Motor neuron (in vitro differentiated cells): ENCODE measurements at regions not wholly inside any gene's neighbourhood (a gene's known extent, or its start where the extent isn't known, plus 50 kb on each side); places are given as distances from the start of the nearest gene placed in this dataset.
A peak's percentile ranks its signal among the peaks of the same experiment; 100 is the strongest.

Experiments
- ATAC-seq, 8 experiments: fragments of 200-7000 bp; cut with Tn5 transposase; replicated peaks in 6 of 8; 2 replicates each; pipeline ENCODE4 v1.8.0; 2021; ENCODE audit warnings: mild to moderate bottlenecking in 8 of 8, moderate library complexity in 8 of 8
- H3K27ac ChIP-seq, 2 donors: fragments of 250-450 bp; sonication (Bioruptor Pico); 2 replicates each; pipeline ENCODE4 v1.9.0; 2021; ENCODE audit warnings: antibody characterized with exemption in 2 of 2, mild to moderate bottlenecking in 2 of 2, moderate library complexity in 1 of 2
- H3K4me1 ChIP-seq, 2 donors: fragments of 250-450 bp; sonication (Bioruptor Pico); replicated peaks in 1 of 2; 2 replicates each; pipeline ENCODE4 v1.6.1; 2021; ENCODE audit warnings: antibody characterized with exemption in 2 of 2, mild to moderate bottlenecking in 2 of 2, moderate library complexity in 1 of 2
- H3K4me3 ChIP-seq, 5 donors: fragments of 250-450 bp; sonication (Bioruptor Pico); 2 replicates each; pipeline ENCODE4 v1.9.0; 2021; ENCODE audit warnings: antibody characterized with exemption in 5 of 5, mild to moderate bottlenecking in 5 of 5, moderate library complexity in 4 of 5
- WGBS, 10 experiments: fragments of 450-650 bp; shearing (Covaris generic); methylation state at CpG; one replicate each; pipeline ENCODE4 v1.0.0; 2022; 5-methylcytosine and 5-hydroxymethylcytosine counted together
- in situ Hi-C, 9 experiments: fragments of 400-800 bp; cut with MboI; loops; one replicate each; pipeline ENCODE4 v1.15.0; 2021; ENCODE audit warnings: low sequenced_read_pairs in 9 of 9, low pct_unique_long_range_greater_than_20kb in 2 of 9; ENCODE audit not compliant: unreplicated experiment in 9 of 9

GRCh38 chr5:17918373-17919104 is 284.3 kb downstream of the TAF11L14 start:
- peak in 1 of 8 experiments; percentile 52 for ATAC-seq
- Histone ChIP-seq H3K4me3 (no peak overlapping the region), H3K4me1 (no peaks in the 10 kb centered on the region), H3K27ac (no peak overlapping the region)
- in situ Hi-C loops = no loop called here
- WGBS, 10 experiments = 0 to 100% (median 18%) methylated on average over 1 to 2 of the region's 2 CpGs

GRCh38 chr5:17925276-17925675 is 291.0 kb downstream of the TAF11L14 start:
- Histone ChIP-seq H3K27ac (no peak overlapping the region), H3K4me3 (no peak overlapping the region), H3K4me1 (no peaks in the 10 kb centered on the region)
- ATAC-seq = no peak
- 58 to 100% (median 74%) methylated on average over 1 to 4 of the region's 4 CpGs; no CpG with 5 or more reads in 2 of the 10 experiments for WGBS, 10 experiments
- in situ Hi-C loops = no loop called here

- no peak overlapping the region for H3K27ac ChIP-seq
- peak in 1 of 8 experiments; percentile 22 for ATAC-seq
- 0 to 100% (median 68%) methylated on average over 1 to 2 of the region's 2 CpGs; no CpG with 5 or more reads in 5 of the 10 experiments for WGBS, 10 experiments
- in situ Hi-C loops = no loop called here
- H3K4me3 ChIP-seq = no peak overlapping the region
- H3K4me1 ChIP-seq = no peaks in the 10 kb centered on the region
Observed at GRCh38 chr5:17928581-17928981, 294.3 kb downstream of the TAF11L14 start.

GRCh38 chr5:17929171-17929570 is 294.9 kb downstream of the TAF11L14 start:
- in situ Hi-C loops = no loop called here
- whole genome bisulfite sequencing, 10 experiments = 0 to 100% (median 100%) methylated on average over 1 of the region's 1 CpG; no CpG with 5 or more reads in 3 of the 10 experiments
- Histone ChIP-seq H3K27ac (no peak overlapping the region), H3K4me1 (no peaks in the 10 kb centered on the region), H3K4me3 (no peak overlapping the region)
- no peak for ATAC-seq

- Histone ChIP-seq H3K4me3 (no peak overlapping the region), H3K4me1 (no peaks in the 10 kb centered on the region), H3K27ac (no peak overlapping the region)
- in situ Hi-C loops = no loop called here
- ATAC-seq = no peak
Observed at GRCh38 chr5:17930346-17930745, 296.1 kb downstream of the TAF11L14 start.

GRCh38 chr5:17944046-17944445 is 309.8 kb downstream of the TAF11L14 start:
- WGBS, 10 experiments = 0 to 92% (median 17%) methylated on average over 1 to 3 of the region's 3 CpGs; no CpG with 5 or more reads in 5 of the 10 experiments
- H3K4me3 ChIP-seq = no peak overlapping the region
- no peaks in the 10 kb centered on the region for H3K4me1 ChIP-seq
- ATAC-seq = no peak
- no peak overlapping the region for H3K27ac ChIP-seq
- in situ Hi-C loops = no loop called here

GRCh38 chr5:17947029-17947428 is 312.8 kb downstream of the TAF11L14 start:
- no peak overlapping the region for H3K27ac ChIP-seq
- H3K4me1 ChIP-seq = no peaks in the 10 kb centered on the region
- 0 to 100% (median 60%) methylated on average over 1 of the region's 1 CpG; no CpG with 5 or more reads in 2 of the 10 experiments for WGBS, 10 experiments
- no peak overlapping the region for H3K4me3 ChIP-seq
- ATAC-seq = no peak
- in situ Hi-C loops = no loop called here

GRCh38 chr5:17951392-17952169 is 317.3 kb downstream of the TAF11L14 start:
- Histone ChIP-seq H3K4me3 (no peak overlapping the region), H3K27ac (no peak overlapping the region), H3K4me1 (no peaks in the 10 kb centered on the region)
- in situ Hi-C loops = no loop called here
- ATAC-seq = no peak
- 7 to 83% (median 40%) methylated on average over 1 to 6 of the region's 9 CpGs; no CpG with 5 or more reads in 1 of the 10 experiments for WGBS, 10 experiments

GRCh38 chr5:17952231-17952630 is 318.0 kb downstream of the TAF11L14 start:
- no peak for ATAC-seq
- 0 to 97% (median 77%) methylated on average over 1 to 4 of the region's 4 CpGs for WGBS, 10 experiments
- H3K27ac ChIP-seq = no peak overlapping the region
- in situ Hi-C loops = no loop called here
- H3K4me3 ChIP-seq = no peak overlapping the region
- no peaks in the 10 kb centered on the region for H3K4me1 ChIP-seq

- ATAC-seq = no peak
- peaks cover 0 to 5% of the 10 kb centered on the region in 2 donors for H3K4me1 ChIP-seq
- 0 to 100% (median 74%) methylated on average over 1 to 2 of the region's 2 CpGs for WGBS, 10 experiments
- H3K27ac ChIP-seq = no peak overlapping the region
- in situ Hi-C loops = no loop called here
- H3K4me3 ChIP-seq = no peak overlapping the region
Observed at GRCh38 chr5:17964067-17964466, 329.8 kb downstream of the TAF11L14 start.

GRCh38 chr5:17966640-17967402 is 332.6 kb downstream of the TAF11L14 start:
- WGBS, 10 experiments = 0 to 100% (median 80%) methylated on average over 1 to 3 of the region's 5 CpGs; no CpG with 5 or more reads in 5 of the 10 experiments
- ATAC-seq = no peak
- Histone ChIP-seq H3K27ac (no peak overlapping the region), H3K4me1 (peaks cover 0 to 5% of the 10 kb centered on the region in 2 donors), H3K4me3 (no peak overlapping the region)
- in situ Hi-C loops = no loop called here

GRCh38 chr5:17976404-17976803 is 342.1 kb downstream of the TAF11L14 start:
- no peak overlapping the region for H3K27ac ChIP-seq
- H3K4me1 ChIP-seq = peaks cover 0 to 3% of the 10 kb centered on the region in 2 donors
- in situ Hi-C loops = no loop called here
- 0 to 100% (median 93%) methylated on average over 1 of the region's 1 CpG; no CpG with 5 or more reads in 2 of the 10 experiments for WGBS, 10 experiments
- no peak for ATAC-seq
- H3K4me3 ChIP-seq = no peak overlapping the region

- no peak overlapping the region for H3K4me3 ChIP-seq
- in situ Hi-C loops = no loop called here
- H3K4me1 ChIP-seq = no peaks in the 10 kb centered on the region
- no peak overlapping the region for H3K27ac ChIP-seq
- no peak for ATAC-seq
- 18 to 100% (median 91%) methylated on average over 2 of the region's 2 CpGs; no CpG with 5 or more reads in 3 of the 10 experiments for WGBS, 10 experiments
Observed at GRCh38 chr5:17978954-17979353, 344.7 kb downstream of the TAF11L14 start.
